ENCODE measurements at regions not wholly inside any gene's neighbourhood (a gene's known extent, or its start where the extent isn't known, plus 50 kb on each side); places are given as distances from the start of the nearest gene placed in this dataset.

- no peak for TF ChIP-seq CTCF (conservative IDR thresholded peaks at IDR 0.05)
- no peak for TF ChIP-seq ZFX (IDR thresholded peaks at IDR 0.05)
Observed at GRCh38 chr2:43070030-43070429, 156.4 kb downstream of the ZFP36L2 start.
